ENCODE measurements at regions not wholly inside any gene's neighbourhood (a gene's known extent, or its start where the extent isn't known, plus 50 kb on each side); places are given as distances from the start of the nearest gene placed in this dataset.

DNA sequence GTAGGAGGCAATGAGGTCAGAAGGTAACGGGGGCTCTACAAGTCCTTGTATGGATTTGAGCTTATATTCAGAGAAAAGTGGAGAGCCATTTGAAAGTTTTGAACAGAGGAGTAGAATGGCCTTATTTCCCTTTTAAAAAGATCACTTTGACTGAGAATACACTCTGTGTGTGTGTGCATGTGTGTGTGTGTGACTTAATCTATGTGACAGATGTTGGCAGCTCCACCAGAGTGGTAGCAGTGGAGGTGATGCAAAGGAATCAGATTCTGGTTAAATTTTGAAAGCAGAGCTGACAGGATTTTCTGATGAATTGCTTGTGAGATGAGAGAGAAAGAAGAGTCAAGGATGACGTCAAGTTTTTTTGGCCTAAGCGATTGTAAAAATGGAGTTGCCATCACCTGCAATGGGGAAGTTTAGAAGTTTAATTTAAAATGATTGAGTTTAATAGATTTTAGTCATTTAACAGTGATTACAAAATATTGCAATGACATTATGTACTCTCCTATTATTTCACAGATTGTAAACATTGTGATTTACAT lies 172.2 kb upstream of the HEY2 start (continued):
- TF ChIP-seq, protein P1, sequence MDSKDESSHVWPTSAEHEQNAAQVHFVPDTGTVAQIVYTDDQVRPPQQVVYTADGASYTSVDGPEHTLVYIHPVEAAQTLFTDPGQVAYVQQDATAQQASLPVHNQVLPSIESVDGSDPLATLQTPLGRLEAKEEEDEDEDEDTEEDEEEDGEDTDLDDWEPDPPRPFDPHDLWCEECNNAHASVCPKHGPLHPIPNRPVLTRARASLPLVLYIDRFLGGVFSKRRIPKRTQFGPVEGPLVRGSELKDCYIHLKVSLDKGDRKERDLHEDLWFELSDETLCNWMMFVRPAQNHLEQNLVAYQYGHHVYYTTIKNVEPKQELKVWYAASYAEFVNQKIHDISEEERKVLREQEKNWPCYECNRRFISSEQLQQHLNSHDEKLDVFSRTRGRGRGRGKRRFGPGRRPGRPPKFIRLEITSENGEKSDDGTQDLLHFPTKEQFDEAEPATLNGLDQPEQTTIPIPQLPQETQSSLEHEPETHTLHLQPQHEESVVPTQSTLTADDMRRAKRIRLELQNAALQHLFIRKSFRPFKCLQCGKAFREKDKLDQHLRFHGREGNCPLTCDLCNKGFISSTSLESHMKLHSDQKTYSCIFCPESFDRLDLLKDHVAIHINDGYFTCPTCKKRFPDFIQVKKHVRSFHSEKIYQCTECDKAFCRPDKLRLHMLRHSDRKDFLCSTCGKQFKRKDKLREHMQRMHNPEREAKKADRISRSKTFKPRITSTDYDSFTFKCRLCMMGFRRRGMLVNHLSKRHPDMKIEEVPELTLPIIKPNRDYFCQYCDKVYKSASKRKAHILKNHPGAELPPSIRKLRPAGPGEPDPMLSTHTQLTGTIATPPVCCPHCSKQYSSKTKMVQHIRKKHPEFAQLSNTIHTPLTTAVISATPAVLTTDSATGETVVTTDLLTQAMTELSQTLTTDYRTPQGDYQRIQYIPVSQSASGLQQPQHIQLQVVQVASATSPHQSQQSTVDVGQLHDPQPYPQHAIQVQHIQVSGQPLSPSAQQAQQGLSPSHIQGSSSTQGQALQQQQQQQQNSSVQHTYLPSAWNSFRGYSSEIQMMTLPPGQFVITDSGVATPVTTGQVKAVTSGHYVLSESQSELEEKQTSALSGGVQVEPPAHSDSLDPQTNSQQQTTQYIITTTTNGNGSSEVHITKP (IDR thresholded peaks at IDR 0.05; ENCODE audit: partially characterized antibody): no peak
- no peak for TF ChIP-seq CTCFL (IDR thresholded peaks at IDR 0.05; ENCODE audit: borderline replicate concordance, insufficient read depth, low read depth, low read length, poor library complexity, severe bottlenecking)
- TF ChIP-seq KLF13 (tag; IDR thresholded peaks at IDR 0.05; ENCODE audit: borderline replicate concordance, low read depth): no peak
- no peak for TF ChIP-seq E2F5 (CRISPR knock-in tag; IDR thresholded peaks at IDR 0.05)
- TF ChIP-seq, protein P2, sequence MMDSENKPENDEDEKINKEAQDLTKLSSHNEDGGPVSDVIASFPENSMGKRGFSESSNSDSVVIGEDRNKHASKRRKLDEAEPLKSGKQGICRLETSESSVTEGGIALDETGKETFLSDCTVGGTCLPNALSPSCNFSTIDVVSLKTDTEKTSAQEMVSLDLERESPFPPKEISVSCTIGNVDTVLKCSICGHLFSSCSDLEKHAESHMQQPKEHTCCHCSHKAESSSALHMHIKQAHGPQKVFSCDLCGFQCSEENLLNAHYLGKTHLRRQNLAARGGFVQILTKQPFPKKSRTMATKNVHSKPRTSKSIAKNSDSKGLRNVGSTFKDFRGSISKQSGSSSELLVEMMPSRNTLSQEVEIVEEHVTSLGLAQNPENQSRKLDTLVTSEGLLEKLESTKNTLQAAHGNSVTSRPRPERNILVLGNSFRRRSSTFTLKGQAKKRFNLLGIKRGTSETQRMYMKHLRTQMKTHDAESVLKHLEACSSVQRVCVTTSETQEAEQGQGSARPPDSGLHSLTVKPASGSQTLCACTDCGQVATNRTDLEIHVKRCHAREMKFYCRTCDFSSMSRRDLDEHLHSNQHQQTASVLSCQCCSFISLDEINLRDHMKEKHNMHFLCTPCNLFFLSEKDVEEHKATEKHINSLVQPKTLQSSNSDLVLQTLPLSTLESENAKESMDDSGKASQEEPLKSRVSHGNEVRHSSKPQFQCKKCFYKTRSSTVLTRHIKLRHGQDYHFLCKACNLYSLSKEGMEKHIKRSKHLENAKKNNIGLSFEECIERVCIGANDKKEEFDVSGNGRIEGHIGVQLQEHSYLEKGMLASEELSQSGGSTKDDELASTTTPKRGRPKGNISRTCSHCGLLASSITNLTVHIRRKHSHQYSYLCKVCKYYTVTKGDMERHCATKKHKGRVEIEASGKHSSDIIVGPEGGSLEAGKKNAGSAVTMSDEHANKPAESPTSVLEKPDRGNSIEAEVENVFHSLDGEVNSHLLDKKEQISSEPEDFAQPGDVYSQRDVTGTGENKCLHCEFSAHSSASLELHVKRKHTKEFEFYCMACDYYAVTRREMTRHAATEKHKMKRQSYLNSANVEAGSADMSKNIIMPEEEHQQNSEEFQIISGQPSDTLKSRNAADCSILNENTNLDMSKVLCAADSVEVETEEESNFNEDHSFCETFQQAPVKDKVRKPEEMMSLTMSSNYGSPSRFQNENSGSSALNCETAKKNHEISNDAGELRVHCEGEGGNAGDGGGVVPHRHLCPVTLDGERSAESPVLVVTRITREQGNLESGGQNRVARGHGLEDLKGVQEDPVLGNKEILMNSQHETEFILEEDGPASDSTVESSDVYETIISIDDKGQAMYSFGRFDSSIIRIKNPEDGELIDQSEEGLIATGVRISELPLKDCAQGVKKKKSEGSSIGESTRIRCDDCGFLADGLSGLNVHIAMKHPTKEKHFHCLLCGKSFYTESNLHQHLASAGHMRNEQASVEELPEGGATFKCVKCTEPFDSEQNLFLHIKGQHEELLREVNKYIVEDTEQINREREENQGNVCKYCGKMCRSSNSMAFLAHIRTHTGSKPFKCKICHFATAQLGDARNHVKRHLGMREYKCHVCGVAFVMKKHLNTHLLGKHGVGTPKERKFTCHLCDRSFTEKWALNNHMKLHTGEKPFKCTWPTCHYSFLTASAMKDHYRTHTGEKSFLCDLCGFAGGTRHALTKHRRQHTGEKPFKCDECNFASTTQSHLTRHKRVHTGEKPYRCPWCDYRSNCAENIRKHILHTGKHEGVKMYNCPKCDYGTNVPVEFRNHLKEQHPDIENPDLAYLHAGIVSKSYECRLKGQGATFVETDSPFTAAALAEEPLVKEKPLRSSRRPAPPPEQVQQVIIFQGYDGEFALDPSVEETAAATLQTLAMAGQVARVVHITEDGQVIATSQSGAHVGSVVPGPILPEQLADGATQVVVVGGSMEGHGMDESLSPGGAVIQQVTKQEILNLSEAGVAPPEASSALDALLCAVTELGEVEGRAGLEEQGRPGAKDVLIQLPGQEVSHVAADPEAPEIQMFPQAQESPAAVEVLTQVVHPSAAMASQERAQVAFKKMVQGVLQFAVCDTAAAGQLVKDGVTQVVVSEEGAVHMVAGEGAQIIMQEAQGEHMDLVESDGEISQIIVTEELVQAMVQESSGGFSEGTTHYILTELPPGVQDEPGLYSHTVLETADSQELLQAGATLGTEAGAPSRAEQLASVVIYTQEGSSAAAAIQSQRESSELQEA (IDR thresholded peaks at IDR 0.05; ENCODE audit: low read depth): no peak
- TF ChIP-seq RNF2 (IDR thresholded peaks at IDR 0.05): no peak
